Vagina (tissue), 2 donors: ENCODE measurements at regions not wholly inside any gene's neighbourhood (a gene's known extent, or its start where the extent isn't known, plus 50 kb on each side); places are given as distances from the start of the nearest gene placed in this dataset.

ENCODE experiments used
- DNase-seq, 2 donors: peaks; one replicate each; pipeline ENCODE4 v3.0.0-alpha.2; 2017; ENCODE audit errors: extremely low spot score in 2 of 2
- H3K27ac ChIP-seq: fragments of 200-600 bp; sonication (generic); one replicate; pipeline ENCODE4 v1.5.1; 2019
- H3K27me3 ChIP-seq: fragments of 200-600 bp; sonication (generic); one replicate; pipeline ENCODE4 v1.5.1; 2019
- H3K36me3 ChIP-seq, 2 donors: fragments of 200-600 bp; sonication (generic); one replicate each; pipeline ENCODE4 v1.5.1; 2017 to 2019
- H3K4me1 ChIP-seq: fragments of 200-600 bp; sonication (generic); one replicate; pipeline ENCODE4 v1.5.1; 2019
- H3K4me3 ChIP-seq, 2 donors: fragments of 200-600 bp; sonication (generic); 1 replicate in 1 of 2; 2 replicates in 1 of 2; pipeline ENCODE4 v1.5.1; 2016 to 2019
- H3K9me3 ChIP-seq: fragments of 200-600 bp; sonication (generic); one replicate; pipeline ENCODE4 v1.5.1; 2019
- CTCF ChIP-seq, 3 experiments: fragments of 450-650 bp in 2 of 3; fragments of 200-600 bp in 1 of 3; sonication (generic) in 1 of 3; IDR thresholded peaks; one replicate each; pipeline ENCODE4 v1.5.1; 2017 to 2019; ENCODE audit warnings: antibody characterized with exemption in 3 of 3, mild to moderate bottlenecking in 2 of 3, moderate library complexity in 2 of 3
- POLR2A ChIP-seq, 2 donors: fragments of 450-650 bp; IDR thresholded peaks; one replicate each; pipeline ENCODE4 v1.6.1; 2017; ENCODE audit warnings: antibody characterized with exemption in 2 of 2, mild to moderate bottlenecking in 2 of 2, moderate library complexity in 2 of 2
- POLR2AphosphoS5 ChIP-seq, 2 donors: sonication (generic); formaldehyde crosslinking; IDR thresholded peaks; one replicate each; pipeline ENCODE4 v1.9.0; 2017; ENCODE audit warnings: antibody characterized with exemption in 2 of 2, mild to moderate bottlenecking in 2 of 2, low read depth in 1 of 2; ENCODE audit not compliant: insufficient read depth in 1 of 2
- intact Hi-C: fragments of 100-400 bp; cut with DNase I; formaldehyde crosslinking; loops from one replicate; pipeline ENCODE4 v1.15.1; 2023

DNA sequence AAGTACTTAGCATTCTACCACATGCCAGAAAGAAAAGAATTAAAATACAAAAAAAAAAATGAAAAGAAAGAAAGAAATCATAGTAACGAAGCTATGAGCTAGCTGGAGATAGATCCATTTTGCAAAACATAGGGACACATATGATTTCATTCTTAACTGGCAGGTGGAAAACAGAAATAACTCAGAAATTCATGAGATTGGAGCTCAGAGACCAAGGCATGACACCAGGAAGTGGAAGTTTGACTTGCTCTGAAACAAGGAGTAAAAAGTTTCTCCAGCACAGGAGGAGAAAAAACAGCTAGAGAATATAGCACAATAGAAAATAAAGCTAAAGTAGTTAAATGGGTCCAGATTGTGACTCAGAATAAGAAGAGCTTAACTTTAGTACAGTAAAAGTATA, 278.1 kb downstream of the ZEB2 start:
- intact Hi-C loops, result loop anchor here (5.0 kb wide), 1 partner anchor 566 kb away; no protein-coding TSS in a partner anchor
- no peaks in the 10 kb centered on the region for H3K27me3 ChIP-seq
- no peaks in the 10 kb centered on the region for H3K9me3 ChIP-seq
- no peak for DNase-seq
- no peaks in the 10 kb centered on the region for H3K4me1 ChIP-seq
- TF ChIP-seq POLR2A (IDR thresholded peaks at IDR 0.05) (no peak), CTCF (IDR thresholded peaks at IDR 0.05) (no peak), POLR2AphosphoS5 (IDR thresholded peaks at IDR 0.05; ENCODE audit: insufficient read depth in 1 of 2, low read depth in 1 of 2) (no peak)
- no peak overlapping the region for H3K27ac ChIP-seq
- no peaks in the 10 kb centered on the region for H3K36me3 ChIP-seq
- no peak overlapping the region for H3K4me3 ChIP-seq

- H3K9me3 ChIP-seq, result no peaks in the 10 kb centered on the region
- TF ChIP-seq POLR2A (IDR thresholded peaks at IDR 0.05), result no peak
- TF ChIP-seq CTCF (IDR thresholded peaks at IDR 0.05), result no peak
- TF ChIP-seq POLR2AphosphoS5 (IDR thresholded peaks at IDR 0.05; ENCODE audit: insufficient read depth in 1 of 2, low read depth in 1 of 2), result no peak
- H3K4me3 ChIP-seq, result no peak overlapping the region
- H3K27ac ChIP-seq, result no peak overlapping the region
- H3K4me1 ChIP-seq, result no peaks in the 10 kb centered on the region
- no peak for DNase-seq
- no peaks in the 10 kb centered on the region for H3K27me3 ChIP-seq
- H3K36me3 ChIP-seq, result no peaks in the 10 kb centered on the region
- intact Hi-C loops, result loop anchor here (5.0 kb wide), 1 partner anchor 567 kb away; no protein-coding TSS in a partner anchor
These were observed 279.1 kb downstream of the ZEB2 start for GRCh38 chr2:144240656-144241339.

- Histone ChIP-seq H3K27me3 (no peaks in the 10 kb centered on the region), H3K27ac (no peak overlapping the region), H3K36me3 (no peaks in the 10 kb centered on the region), H3K9me3 (no peaks in the 10 kb centered on the region), H3K4me1 (no peaks in the 10 kb centered on the region), H3K4me3 (no peak overlapping the region)
- DNase-seq, result no peak
- intact Hi-C loops, result loop anchor here (5.0 kb wide), 1 partner anchor 568 kb away; no protein-coding TSS in a partner anchor
- no peak for TF ChIP-seq POLR2AphosphoS5 (IDR thresholded peaks at IDR 0.05; ENCODE audit: insufficient read depth in 1 of 2, low read depth in 1 of 2)
- TF ChIP-seq POLR2A (IDR thresholded peaks at IDR 0.05), result no peak
- TF ChIP-seq CTCF (IDR thresholded peaks at IDR 0.05), result no peak
These were observed 280.2 kb downstream of the ZEB2 start for GRCh38 chr2:144239726-144240125.

DNA sequence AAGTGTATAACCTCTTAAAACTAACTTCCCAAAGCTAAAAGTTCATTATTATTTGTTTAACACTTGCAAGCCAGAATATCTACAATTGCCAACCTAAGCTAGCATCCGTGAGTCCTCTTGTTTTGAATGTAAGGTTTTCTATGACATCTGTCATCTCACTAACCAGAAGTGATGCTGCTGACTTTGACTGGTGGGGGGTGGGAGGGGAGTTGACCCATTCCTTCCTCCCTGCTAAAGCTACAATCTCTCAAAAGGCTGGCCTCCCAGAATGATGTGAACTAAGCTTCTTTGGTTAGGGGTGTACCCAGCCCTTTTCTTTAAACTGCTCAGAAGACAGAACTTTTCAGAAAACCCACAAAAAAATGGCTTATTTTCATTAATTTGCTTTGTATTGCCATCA, 280.6 kb downstream of the ZEB2 start:
- no peaks in the 10 kb centered on the region for H3K9me3 ChIP-seq
- intact Hi-C loops, result no loop called here
- DNase-seq, result no peak
- H3K4me1 ChIP-seq, result no peaks in the 10 kb centered on the region
- H3K27me3 ChIP-seq, result no peaks in the 10 kb centered on the region
- TF ChIP-seq CTCF (IDR thresholded peaks at IDR 0.05) (no peak), POLR2AphosphoS5 (IDR thresholded peaks at IDR 0.05; ENCODE audit: insufficient read depth in 1 of 2, low read depth in 1 of 2) (no peak)
- H3K36me3 ChIP-seq, result no peaks in the 10 kb centered on the region
- H3K4me3 ChIP-seq, result no peak overlapping the region
- no peak overlapping the region for H3K27ac ChIP-seq

GRCh38 chr2:144237830-144238627, 281.9 kb downstream of the ZEB2 start:
- Histone ChIP-seq H3K9me3 (no peaks in the 10 kb centered on the region), H3K36me3 (no peaks in the 10 kb centered on the region), H3K4me1 (peaks cover 8% of the 10 kb centered on the region), H3K4me3 (no peak overlapping the region), H3K27me3 (no peaks in the 10 kb centered on the region), H3K27ac (no peak overlapping the region)
- DNase-seq, result no peak
- intact Hi-C loops, result no loop called here
- TF ChIP-seq POLR2AphosphoS5 (IDR thresholded peaks at IDR 0.05; ENCODE audit: insufficient read depth in 1 of 2, low read depth in 1 of 2), result no peak
- TF ChIP-seq POLR2A (IDR thresholded peaks at IDR 0.05), result no peak
- TF ChIP-seq CTCF (IDR thresholded peaks at IDR 0.05), result no peak
